HepG2 (cell line): ENCODE measurements at regions not wholly inside any gene's neighbourhood (a gene's known extent, or its start where the extent isn't known, plus 50 kb on each side); places are given as distances from the start of the nearest gene placed in this dataset.

ENCODE experiments used
- CHD4 ChIP-seq: fragments of 200-600 bp; sonication (generic); IDR thresholded peaks from 2 replicates; pipeline ENCODE4 v1.7.0; 2017; ENCODE audit warnings: mild to moderate bottlenecking, low read length, borderline replicate concordance
- GATAD2A ChIP-seq: IDR thresholded peaks from 2 replicates; pipeline ENCODE4 v1.6.1; 2016
- GZF1 ChIP-seq: sonication (generic); formaldehyde crosslinking; IDR thresholded peaks from 2 replicates; pipeline ENCODE4 v1.5.1; 2020; ENCODE audit warnings: mild to moderate bottlenecking, missing genetic modification reagents
- HDAC6 ChIP-seq: fragments of 200-600 bp; sonication (generic); IDR thresholded peaks from 2 replicates; pipeline ENCODE4 v1.7.0; 2017; ENCODE audit warnings: mild to moderate bottlenecking, antibody characterized with exemption, low read length, low read depth
- JUN ChIP-seq: sonication (generic); formaldehyde crosslinking; IDR thresholded peaks from 2 replicates; pipeline ENCODE4 v1.4.0; 2020; ENCODE audit warnings: mild to moderate bottlenecking, missing genetic modification reagents
- NCOA1 ChIP-seq: sonication (generic); formaldehyde crosslinking; IDR thresholded peaks from 2 replicates; pipeline ENCODE4 v1.9.0; 2021; ENCODE audit warnings: missing genetic modification reagents
- REL ChIP-seq: sonication (generic); formaldehyde crosslinking; conservative IDR thresholded peaks from 2 replicates; pipeline ENCODE4 v1.8.0; 2022; ENCODE audit warnings: mild to moderate bottlenecking, missing genetic modification reagents, moderate library complexity
- RFX1 ChIP-seq: fragments of 450-650 bp; IDR thresholded peaks from 2 replicates; pipeline ENCODE4 v1.6.1; 2017
- USF2 ChIP-seq, 2 experiments: sonication (generic) in 1 of 2; formaldehyde crosslinking in 1 of 2; IDR thresholded peaks; 2 replicates each; pipeline versions ENCODE4 v1.5.1 to v1.6.1; 2011 to 2020; ENCODE audit warnings: borderline replicate concordance in 1 of 2, low read depth in 1 of 2, low read length in 1 of 2, mild to moderate bottlenecking in 1 of 2, missing genetic modification reagents in 1 of 2, moderate library complexity in 1 of 2
- ZNF280B ChIP-seq: sonication (generic); formaldehyde crosslinking; IDR thresholded peaks from 2 replicates; pipeline ENCODE4 v1.5.0; 2020; ENCODE audit warnings: missing genetic modification reagents, mild to moderate bottlenecking, borderline replicate concordance
- ZSCAN25 ChIP-seq: sonication (generic); formaldehyde crosslinking; IDR thresholded peaks from 2 replicates; pipeline ENCODE4 v1.8.0; 2022; ENCODE audit warnings: mild to moderate bottlenecking, missing genetic modification reagents
- TF ChIP-seq, protein P1 (sequence below): sonication (generic); formaldehyde crosslinking; IDR thresholded peaks from 2 replicates; pipeline ENCODE4 v1.5.0; 2020; ENCODE audit warnings: mild to moderate bottlenecking, missing genetic modification reagents, borderline replicate concordance
- TF ChIP-seq, protein P2 (sequence below): sonication (generic); formaldehyde crosslinking; IDR thresholded peaks from 2 replicates; pipeline ENCODE4 v1.4.0; 2020; ENCODE audit warnings: missing genetic modification reagents, borderline replicate concordance

GRCh38 chr14:73785834-73786635, 65.6 kb upstream of the PTGR2 start (continued):
- TF ChIP-seq, protein P1, sequence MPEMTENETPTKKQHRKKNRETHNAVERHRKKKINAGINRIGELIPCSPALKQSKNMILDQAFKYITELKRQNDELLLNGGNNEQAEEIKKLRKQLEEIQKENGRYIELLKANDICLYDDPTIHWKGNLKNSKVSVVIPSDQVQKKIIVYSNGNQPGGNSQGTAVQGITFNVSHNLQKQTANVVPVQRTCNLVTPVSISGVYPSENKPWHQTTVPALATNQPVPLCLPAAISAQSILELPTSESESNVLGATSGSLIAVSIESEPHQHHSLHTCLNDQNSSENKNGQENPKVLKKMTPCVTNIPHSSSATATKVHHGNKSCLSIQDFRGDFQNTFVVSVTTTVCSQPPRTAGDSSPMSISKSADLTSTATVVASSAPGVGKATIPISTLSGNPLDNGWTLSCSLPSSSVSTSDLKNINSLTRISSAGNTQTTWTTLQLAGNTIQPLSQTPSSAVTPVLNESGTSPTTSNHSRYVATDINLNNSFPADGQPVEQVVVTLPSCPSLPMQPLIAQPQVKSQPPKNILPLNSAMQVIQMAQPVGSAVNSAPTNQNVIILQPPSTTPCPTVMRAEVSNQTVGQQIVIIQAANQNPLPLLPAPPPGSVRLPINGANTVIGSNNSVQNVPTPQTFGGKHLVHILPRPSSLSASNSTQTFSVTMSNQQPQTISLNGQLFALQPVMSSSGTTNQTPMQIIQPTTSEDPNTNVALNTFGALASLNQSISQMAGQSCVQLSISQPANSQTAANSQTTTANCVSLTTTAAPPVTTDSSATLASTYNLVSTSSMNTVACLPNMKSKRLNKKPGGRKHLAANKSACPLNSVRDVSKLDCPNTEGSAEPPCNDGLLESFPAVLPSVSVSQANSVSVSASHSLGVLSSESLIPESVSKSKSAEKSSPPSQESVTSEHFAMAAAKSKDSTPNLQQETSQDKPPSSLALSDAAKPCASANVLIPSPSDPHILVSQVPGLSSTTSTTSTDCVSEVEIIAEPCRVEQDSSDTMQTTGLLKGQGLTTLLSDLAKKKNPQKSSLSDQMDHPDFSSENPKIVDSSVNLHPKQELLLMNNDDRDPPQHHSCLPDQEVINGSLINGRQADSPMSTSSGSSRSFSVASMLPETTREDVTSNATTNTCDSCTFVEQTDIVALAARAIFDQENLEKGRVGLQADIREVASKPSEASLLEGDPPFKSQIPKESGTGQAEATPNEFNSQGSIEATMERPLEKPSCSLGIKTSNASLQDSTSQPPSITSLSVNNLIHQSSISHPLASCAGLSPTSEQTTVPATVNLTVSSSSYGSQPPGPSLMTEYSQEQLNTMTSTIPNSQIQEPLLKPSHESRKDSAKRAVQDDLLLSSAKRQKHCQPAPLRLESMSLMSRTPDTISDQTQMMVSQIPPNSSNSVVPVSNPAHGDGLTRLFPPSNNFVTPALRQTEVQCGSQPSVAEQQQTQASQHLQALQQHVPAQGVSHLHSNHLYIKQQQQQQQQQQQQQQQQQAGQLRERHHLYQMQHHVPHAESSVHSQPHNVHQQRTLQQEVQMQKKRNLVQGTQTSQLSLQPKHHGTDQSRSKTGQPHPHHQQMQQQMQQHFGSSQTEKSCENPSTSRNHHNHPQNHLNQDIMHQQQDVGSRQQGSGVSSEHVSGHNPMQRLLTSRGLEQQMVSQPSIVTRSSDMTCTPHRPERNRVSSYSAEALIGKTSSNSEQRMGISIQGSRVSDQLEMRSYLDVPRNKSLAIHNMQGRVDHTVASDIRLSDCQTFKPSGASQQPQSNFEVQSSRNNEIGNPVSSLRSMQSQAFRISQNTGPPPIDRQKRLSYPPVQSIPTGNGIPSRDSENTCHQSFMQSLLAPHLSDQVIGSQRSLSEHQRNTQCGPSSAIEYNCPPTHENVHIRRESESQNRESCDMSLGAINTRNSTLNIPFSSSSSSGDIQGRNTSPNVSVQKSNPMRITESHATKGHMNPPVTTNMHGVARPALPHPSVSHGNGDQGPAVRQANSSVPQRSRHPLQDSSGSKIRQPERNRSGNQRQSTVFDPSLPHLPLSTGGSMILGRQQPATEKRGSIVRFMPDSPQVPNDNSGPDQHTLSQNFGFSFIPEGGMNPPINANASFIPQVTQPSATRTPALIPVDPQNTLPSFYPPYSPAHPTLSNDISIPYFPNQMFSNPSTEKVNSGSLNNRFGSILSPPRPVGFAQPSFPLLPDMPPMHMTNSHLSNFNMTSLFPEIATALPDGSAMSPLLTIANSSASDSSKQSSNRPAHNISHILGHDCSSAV: no peak
- TF ChIP-seq ZNF280B (CRISPR knock-in tag): peak; percentile 65; the same call in 1 of the 2 replicates
- TF ChIP-seq GATAD2A (CRISPR knock-in tag): peak; percentile 95
- TF ChIP-seq, protein P2, sequence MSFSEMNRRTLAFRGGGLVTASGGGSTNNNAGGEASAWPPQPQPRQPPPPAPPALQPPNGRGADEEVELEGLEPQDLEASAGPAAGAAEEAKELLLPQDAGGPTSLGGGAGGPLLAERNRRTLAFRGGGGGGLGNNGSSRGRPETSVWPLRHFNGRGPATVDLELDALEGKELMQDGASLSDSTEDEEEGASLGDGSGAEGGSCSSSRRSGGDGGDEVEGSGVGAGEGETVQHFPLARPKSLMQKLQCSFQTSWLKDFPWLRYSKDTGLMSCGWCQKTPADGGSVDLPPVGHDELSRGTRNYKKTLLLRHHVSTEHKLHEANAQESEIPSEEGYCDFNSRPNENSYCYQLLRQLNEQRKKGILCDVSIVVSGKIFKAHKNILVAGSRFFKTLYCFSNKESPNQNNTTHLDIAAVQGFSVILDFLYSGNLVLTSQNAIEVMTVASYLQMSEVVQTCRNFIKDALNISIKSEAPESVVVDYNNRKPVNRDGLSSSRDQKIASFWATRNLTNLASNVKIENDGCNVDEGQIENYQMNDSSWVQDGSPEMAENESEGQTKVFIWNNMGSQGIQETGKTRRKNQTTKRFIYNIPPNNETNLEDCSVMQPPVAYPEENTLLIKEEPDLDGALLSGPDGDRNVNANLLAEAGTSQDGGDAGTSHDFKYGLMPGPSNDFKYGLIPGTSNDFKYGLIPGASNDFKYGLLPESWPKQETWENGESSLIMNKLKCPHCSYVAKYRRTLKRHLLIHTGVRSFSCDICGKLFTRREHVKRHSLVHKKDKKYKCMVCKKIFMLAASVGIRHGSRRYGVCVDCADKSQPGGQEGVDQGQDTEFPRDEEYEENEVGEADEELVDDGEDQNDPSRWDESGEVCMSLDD (CRISPR knock-in tag): no peak; the same call in 1 of the 2 replicates
- no peak for TF ChIP-seq HDAC6
- TF ChIP-seq NCOA1 (CRISPR knock-in tag): no peak
- TF ChIP-seq USF2 (IDR thresholded peaks at IDR 0.05; ENCODE audit: low read depth, low read length): no peak
- TF ChIP-seq USF2 (CRISPR knock-in tag; IDR thresholded peaks at IDR 0.05; ENCODE audit: borderline replicate concordance): no peak
- TF ChIP-seq GZF1 (CRISPR knock-in tag): 0 out of 2 replicates have a peak, but pooled peaks have one; percentile 47
- TF ChIP-seq REL: no peak
- TF ChIP-seq RFX1: no peak
- peak; percentile 22; the same call in 1 of the 2 replicates for TF ChIP-seq JUN
- TF ChIP-seq CHD4: no peak
- peak; percentile 3; the same call in 1 of the 2 replicates for TF ChIP-seq ZSCAN25 (CRISPR knock-in tag)
